ENCODE measurements at regions not wholly inside any gene's neighbourhood (a gene's known extent, or its start where the extent isn't known, plus 50 kb on each side); places are given as distances from the start of the nearest gene placed in this dataset.

DNA sequence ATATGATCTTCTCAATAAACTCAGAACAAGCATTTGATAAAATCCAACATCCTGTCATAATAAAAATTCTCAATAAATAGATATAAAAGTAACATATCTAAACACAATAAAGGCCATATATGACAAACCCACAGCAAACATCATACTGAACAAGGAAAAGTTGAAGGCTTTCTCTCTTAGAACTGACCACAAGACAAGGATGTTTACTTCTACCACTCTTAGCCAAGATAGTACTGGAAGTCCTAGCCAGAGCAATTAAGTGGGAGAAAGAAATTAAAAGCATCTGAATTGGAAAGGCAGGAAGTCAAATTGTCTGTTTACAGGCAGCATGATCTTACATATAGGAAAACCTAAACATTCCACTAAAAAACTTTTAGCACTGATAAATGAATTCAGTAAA lies 510.9 kb downstream of the ANKRD7 start:
- Histone ChIP-seq H2BK15ac (ENCODE audit: low read depth, low read length) (no peak overlapping the region), H3K56ac (ENCODE audit: extremely low read depth, insufficient read depth, low read length) (no peak overlapping the region), H4K20me1 (ENCODE audit: insufficient read depth, low read length) (no peaks in the 10 kb centered on the region), H3K14ac (replicated peaks; ENCODE audit: low read depth, low read length) (no peak overlapping the region), H2AFZ (replicated peaks; ENCODE audit: low read length, poor library complexity) (no peak overlapping the region), H2AK9ac (replicated peaks; ENCODE audit: low read depth, low read length, poor library complexity) (no peak overlapping the region), H4K91ac (ENCODE audit: insufficient read depth, low read depth, low read length) (no peak overlapping the region), H3K27me3 (ENCODE audit: control insufficient read depth, insufficient read depth, low read length) (no peaks in the 10 kb centered on the region), H3K4ac (ENCODE audit: low read depth, low read length) (no peak overlapping the region), H3K4me3 (ENCODE audit: insufficient read depth, low read depth, low read length) (no peak overlapping the region), H3K9me1 (ENCODE audit: insufficient read depth, low read length) (no peaks in the 10 kb centered on the region), H2BK120ac (ENCODE audit: low read depth, low read length) (no peak overlapping the region), H3K4me2 (ENCODE audit: low read depth, low read length) (no peak overlapping the region), H3K18ac (ENCODE audit: low read depth, low read length) (no peak overlapping the region), H4K5ac (ENCODE audit: low read depth, low read length) (no peak overlapping the region), H3K23ac (ENCODE audit: low read depth, low read length) (no peak overlapping the region), H3K79me1 (ENCODE audit: low read depth in 1 of 2, low read length in 2 of 2) (no peaks in the 10 kb centered on the region), H2BK20ac (ENCODE audit: low read depth, low read length) (no peak overlapping the region), H2BK5ac (ENCODE audit: low read depth, low read length, poor library complexity, severe bottlenecking) (no peak overlapping the region), H3K4me1 (ENCODE audit: control insufficient read depth, insufficient read depth, low read length) (no peaks in the 10 kb centered on the region), H3K36me3 (ENCODE audit: control insufficient read depth, insufficient read depth, low read length) (no peaks in the 10 kb centered on the region), H2AK5ac (ENCODE audit: low read depth, low read length) (no peak overlapping the region), H4K8ac (ENCODE audit: low read depth in 2 of 2, low read length in 2 of 2) (no peak overlapping the region), H3K9me3 (ENCODE audit: control insufficient read depth, insufficient read depth, low read length) (peaks cover 2% of the 10 kb centered on the region; the same call in 1 of the 2 replicates), H3K9ac (ENCODE audit: low read depth, low read length) (no peak overlapping the region), H3K27ac (ENCODE audit: insufficient read depth, low read length) (no peak overlapping the region)
- dilution Hi-C loops (cut with HindIII; ENCODE audit: low sequenced_read_pairs, unreplicated experiment) = no loop called here
- ChIA-PET CTCF (no interaction called here), POLR2A (ENCODE audit: unreplicated experiment) (no interaction called here)
- intact Hi-C loops (cut with micrococcal nuclease) = no loop called here
- ATAC-seq (ENCODE audit: low read depth) (no peak), DNase-seq (no peak)
- no TSS peak for BruUV-seq (replicated peaks)
- no peak for TF ChIP-seq MXI1 (IDR thresholded peaks at IDR 0.05; ENCODE audit: borderline replicate concordance, low read depth, low read length)
- TF ChIP-seq FOS (IDR thresholded peaks at IDR 0.05; ENCODE audit: low read depth, low read length) = no peak
- no peak for TF ChIP-seq RAD21 (IDR thresholded peaks at IDR 0.05; ENCODE audit: low read length)
- TF ChIP-seq, protein P1, sequence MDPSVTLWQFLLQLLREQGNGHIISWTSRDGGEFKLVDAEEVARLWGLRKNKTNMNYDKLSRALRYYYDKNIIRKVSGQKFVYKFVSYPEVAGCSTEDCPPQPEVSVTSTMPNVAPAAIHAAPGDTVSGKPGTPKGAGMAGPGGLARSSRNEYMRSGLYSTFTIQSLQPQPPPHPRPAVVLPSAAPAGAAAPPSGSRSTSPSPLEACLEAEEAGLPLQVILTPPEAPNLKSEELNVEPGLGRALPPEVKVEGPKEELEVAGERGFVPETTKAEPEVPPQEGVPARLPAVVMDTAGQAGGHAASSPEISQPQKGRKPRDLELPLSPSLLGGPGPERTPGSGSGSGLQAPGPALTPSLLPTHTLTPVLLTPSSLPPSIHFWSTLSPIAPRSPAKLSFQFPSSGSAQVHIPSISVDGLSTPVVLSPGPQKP (IDR thresholded peaks at IDR 0.05; ENCODE audit: borderline replicate concordance, low read depth, low read length) = no peak
- TF ChIP-seq MAZ (IDR thresholded peaks at IDR 0.05; ENCODE audit: borderline replicate concordance, low read depth, low read length) = no peak
- no peak for TF ChIP-seq CHD1 (IDR thresholded peaks at IDR 0.05; ENCODE audit: low read depth, low read length)
- TF ChIP-seq POLR2A (IDR thresholded peaks at IDR 0.05; ENCODE audit: low read depth, low read length) = no peak
- no peak for TF ChIP-seq RCOR1 (IDR thresholded peaks at IDR 0.05; ENCODE audit: insufficient replicate concordance, low read length)
- no peak for TF ChIP-seq NFE2L2 (IDR thresholded peaks at IDR 0.05; ENCODE audit: low read depth, low read length)
- no peak for TF ChIP-seq BHLHE40 (IDR thresholded peaks at IDR 0.05; ENCODE audit: low read depth, low read length)
- TF ChIP-seq MAFK (IDR thresholded peaks at IDR 0.05; ENCODE audit: low read depth, low read length) = no peak
- TF ChIP-seq, protein P2, sequence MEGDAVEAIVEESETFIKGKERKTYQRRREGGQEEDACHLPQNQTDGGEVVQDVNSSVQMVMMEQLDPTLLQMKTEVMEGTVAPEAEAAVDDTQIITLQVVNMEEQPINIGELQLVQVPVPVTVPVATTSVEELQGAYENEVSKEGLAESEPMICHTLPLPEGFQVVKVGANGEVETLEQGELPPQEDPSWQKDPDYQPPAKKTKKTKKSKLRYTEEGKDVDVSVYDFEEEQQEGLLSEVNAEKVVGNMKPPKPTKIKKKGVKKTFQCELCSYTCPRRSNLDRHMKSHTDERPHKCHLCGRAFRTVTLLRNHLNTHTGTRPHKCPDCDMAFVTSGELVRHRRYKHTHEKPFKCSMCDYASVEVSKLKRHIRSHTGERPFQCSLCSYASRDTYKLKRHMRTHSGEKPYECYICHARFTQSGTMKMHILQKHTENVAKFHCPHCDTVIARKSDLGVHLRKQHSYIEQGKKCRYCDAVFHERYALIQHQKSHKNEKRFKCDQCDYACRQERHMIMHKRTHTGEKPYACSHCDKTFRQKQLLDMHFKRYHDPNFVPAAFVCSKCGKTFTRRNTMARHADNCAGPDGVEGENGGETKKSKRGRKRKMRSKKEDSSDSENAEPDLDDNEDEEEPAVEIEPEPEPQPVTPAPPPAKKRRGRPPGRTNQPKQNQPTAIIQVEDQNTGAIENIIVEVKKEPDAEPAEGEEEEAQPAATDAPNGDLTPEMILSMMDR (conservative IDR thresholded peaks at IDR 0.05; ENCODE audit: low read depth, low read length) = no peak
- no peak for TF ChIP-seq SMC3 (IDR thresholded peaks at IDR 0.05; ENCODE audit: low read depth, low read length)
- TF ChIP-seq, protein P3, sequence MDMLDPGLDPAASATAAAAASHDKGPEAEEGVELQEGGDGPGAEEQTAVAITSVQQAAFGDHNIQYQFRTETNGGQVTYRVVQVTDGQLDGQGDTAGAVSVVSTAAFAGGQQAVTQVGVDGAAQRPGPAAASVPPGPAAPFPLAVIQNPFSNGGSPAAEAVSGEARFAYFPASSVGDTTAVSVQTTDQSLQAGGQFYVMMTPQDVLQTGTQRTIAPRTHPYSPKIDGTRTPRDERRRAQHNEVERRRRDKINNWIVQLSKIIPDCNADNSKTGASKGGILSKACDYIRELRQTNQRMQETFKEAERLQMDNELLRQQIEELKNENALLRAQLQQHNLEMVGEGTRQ (IDR thresholded peaks at IDR 0.05; ENCODE audit: low read depth, low read length) = no peak
- in situ Hi-C loops (cut with MboI; ENCODE audit: low sequenced_read_pairs) = no loop called here

Measured in IMR-90 (cell line).